IMR-90 (cell line): ENCODE measurements at regions not wholly inside any gene's neighbourhood (a gene's known extent, or its start where the extent isn't known, plus 50 kb on each side); places are given as distances from the start of the nearest gene placed in this dataset.

Experiments used
- ATAC-seq: fragments of 200-7000 bp; cut with Tn5 transposase; 2 replicates; pipeline ENCODE4 v1.9.1; 2020; ENCODE audit warnings: low read depth, mild to moderate bottlenecking, moderate library complexity
- BruUV-seq: library from RNA; stranded (reverse); fragments of 400-500 nt; replicated peaks from 2 replicates; lab custom pipeline; 2021; lab: Mats Ljungman, UMichigan
- CTCF ChIA-PET: fragments of 300-600 bp; formaldehyde crosslinking; extraction: SDS; loops from one replicate; lab custom pipeline; 2021; ENCODE audit warnings: antibody characterized with exemption; lab: Yijun Ruan, JAX
- POLR2A ChIA-PET: fragments of 300-600 bp; sonication (Branson Sonifier 250); formaldehyde crosslinking; loops from one replicate; lab custom pipeline; 2022; ENCODE audit warnings: antibody characterized with exemption; ENCODE audit not compliant: unreplicated experiment; lab: Charles Lee
- DNase-seq: peaks from one replicate; pipeline ENCODE4 v3.0.0; 2013
- H2AFZ ChIP-seq: replicated peaks from 2 replicates; pipeline ENCODE3; 2013; ENCODE audit warnings: low read length, mild to moderate bottlenecking; ENCODE audit not compliant: poor library complexity
- H2AK5ac ChIP-seq: 2 replicates; pipeline ENCODE4 v1.6.1; 2013; ENCODE audit warnings: low read depth, low read length, inconsistent platforms
- H2AK9ac ChIP-seq: replicated peaks from 2 replicates; pipeline ENCODE3; 2013; ENCODE audit warnings: mild to moderate bottlenecking, low read depth, low read length, moderate library complexity; ENCODE audit not compliant: poor library complexity
- H2BK120ac ChIP-seq: 2 replicates; pipeline ENCODE4 v1.6.1; 2013; ENCODE audit warnings: low read depth, low read length, inconsistent platforms
- H2BK15ac ChIP-seq: 3 replicates; pipeline ENCODE4 v1.6.1; 2013; ENCODE audit warnings: low read depth, low read length, inconsistent platforms
- H2BK20ac ChIP-seq: 2 replicates; pipeline ENCODE4 v1.6.1; 2013; ENCODE audit warnings: low read depth, mild to moderate bottlenecking, inconsistent platforms, low read length, moderate library complexity
- H2BK5ac ChIP-seq: 2 replicates; pipeline ENCODE4 v1.6.1; 2013; ENCODE audit warnings: mild to moderate bottlenecking, low read depth, low read length, inconsistent platforms; ENCODE audit not compliant: poor library complexity, severe bottlenecking
- H3K14ac ChIP-seq: replicated peaks from 2 replicates; pipeline ENCODE4 v1.6.1; 2013; ENCODE audit warnings: low read depth, low read length, inconsistent platforms
- H3K18ac ChIP-seq: 2 replicates; pipeline ENCODE4 v1.6.1; 2013; ENCODE audit warnings: low read depth, low read length, control low read depth
- H3K23ac ChIP-seq: 2 replicates; pipeline ENCODE4 v1.6.1; 2013; ENCODE audit warnings: low read depth, low read length, inconsistent platforms
- H3K27ac ChIP-seq: 2 replicates; pipeline ENCODE4 v1.5.1; 2013; ENCODE audit warnings: mild to moderate bottlenecking, control low read depth, low read length; ENCODE audit not compliant: insufficient read depth
- H3K27me3 ChIP-seq: 2 replicates; pipeline ENCODE4 v1.6.1; 2013; ENCODE audit warnings: low read length; ENCODE audit not compliant: control insufficient read depth, insufficient read depth
- H3K36me3 ChIP-seq: 2 replicates; pipeline ENCODE4 v1.6.1; 2013; ENCODE audit warnings: low read length, mixed read lengths; ENCODE audit not compliant: control insufficient read depth, insufficient read depth
- H3K4ac ChIP-seq: 2 replicates; pipeline ENCODE4 v1.6.1; 2013; ENCODE audit warnings: low read depth, low read length, inconsistent platforms
- H3K4me1 ChIP-seq: 2 replicates; pipeline ENCODE4 v1.6.1; 2013; ENCODE audit warnings: low read length, mixed read lengths; ENCODE audit not compliant: control insufficient read depth, insufficient read depth
- H3K4me2 ChIP-seq: 2 replicates; pipeline ENCODE4 v1.6.1; 2013; ENCODE audit warnings: low read depth, mild to moderate bottlenecking, control low read depth, low read length, moderate library complexity
- H3K4me3 ChIP-seq: 2 replicates; pipeline ENCODE4 v1.5.1; 2013; ENCODE audit warnings: low read depth, mild to moderate bottlenecking, control low read depth, low read length, moderate library complexity; ENCODE audit not compliant: insufficient read depth
- H3K56ac ChIP-seq: 2 replicates; pipeline ENCODE4 v1.6.1; 2013; ENCODE audit warnings: low read length, inconsistent platforms; ENCODE audit not compliant: insufficient read depth; ENCODE audit errors: extremely low read depth
- H3K79me1 ChIP-seq, 2 experiments: 2 replicates each; pipeline ENCODE4 v1.6.1; 2013; ENCODE audit warnings: low read length in 2 of 2, inconsistent platforms in 1 of 2, low read depth in 1 of 2
- H3K9ac ChIP-seq: 2 replicates; pipeline ENCODE4 v1.6.1; 2013; ENCODE audit warnings: low read depth, low read length, control low read depth
- H3K9me1 ChIP-seq: 2 replicates; pipeline ENCODE4 v1.6.1; 2013; ENCODE audit warnings: low read length, inconsistent platforms; ENCODE audit not compliant: insufficient read depth
- H3K9me3 ChIP-seq: 2 replicates; pipeline ENCODE4 v1.6.1; 2013; ENCODE audit warnings: low read length; ENCODE audit not compliant: control insufficient read depth, insufficient read depth
- H4K20me1 ChIP-seq: 2 replicates; pipeline ENCODE4 v1.6.1; 2013; ENCODE audit warnings: low read length, inconsistent platforms; ENCODE audit not compliant: insufficient read depth
- H4K5ac ChIP-seq: 2 replicates; pipeline ENCODE4 v1.6.1; 2013; ENCODE audit warnings: mild to moderate bottlenecking, low read depth, low read length, control low read depth
- H4K8ac ChIP-seq, 2 experiments: 2 replicates each; pipeline ENCODE4 v1.6.1; 2013; ENCODE audit warnings: low read depth in 2 of 2, low read length in 2 of 2, control low read depth in 1 of 2, inconsistent platforms in 1 of 2
- H4K91ac ChIP-seq: 2 replicates; pipeline ENCODE4 v1.6.1; 2013; ENCODE audit warnings: low read depth, low read length, inconsistent platforms; ENCODE audit not compliant: insufficient read depth
- BHLHE40 ChIP-seq: fragments of 150-350 bp; IDR thresholded peaks from 2 replicates; pipeline ENCODE4 v1.6.1; 2016; ENCODE audit warnings: mild to moderate bottlenecking, low read depth, low read length
- CEBPB ChIP-seq: IDR thresholded peaks from 2 replicates; pipeline ENCODE4 v1.6.1; 2012; ENCODE audit warnings: low read depth, low read length, improper control_type of control experiment
- CHD1 ChIP-seq: IDR thresholded peaks from 2 replicates; pipeline ENCODE4 v1.6.1; 2012; ENCODE audit warnings: low read depth, low read length, improper control_type of control experiment
- FOS ChIP-seq: fragments of 150-350 bp; IDR thresholded peaks from 2 replicates; pipeline ENCODE4 v1.6.1; 2016; ENCODE audit warnings: low read depth, low read length
- MAFK ChIP-seq: IDR thresholded peaks from 2 replicates; pipeline ENCODE4 v1.6.1; 2012; ENCODE audit warnings: low read depth, low read length, improper control_type of control experiment
- MAZ ChIP-seq: IDR thresholded peaks from 2 replicates; pipeline ENCODE4 v1.6.1; 2012; ENCODE audit warnings: low read depth, mild to moderate bottlenecking, low read length, improper control_type of control experiment, moderate library complexity, borderline replicate concordance
- MXI1 ChIP-seq: IDR thresholded peaks from 2 replicates; pipeline ENCODE4 v1.6.1; 2012; ENCODE audit warnings: low read depth, mild to moderate bottlenecking, low read length, moderate library complexity, borderline replicate concordance
- POLR2A ChIP-seq: IDR thresholded peaks from 2 replicates; pipeline ENCODE4 v1.6.1; 2012; ENCODE audit warnings: mild to moderate bottlenecking, low read depth, low read length
- RAD21 ChIP-seq: IDR thresholded peaks from 2 replicates; pipeline ENCODE4 v1.6.1; 2012; ENCODE audit warnings: low read length, improper control_type of control experiment
- RCOR1 ChIP-seq: IDR thresholded peaks from 2 replicates; pipeline ENCODE4 v1.6.1; 2012; ENCODE audit warnings: mild to moderate bottlenecking, low read length, improper control_type of control experiment; ENCODE audit not compliant: insufficient replicate concordance
- RFX5 ChIP-seq: IDR thresholded peaks from 2 replicates; pipeline ENCODE4 v1.8.0; 2012; ENCODE audit warnings: low read depth, mild to moderate bottlenecking, low read length, moderate library complexity
- SMC3 ChIP-seq: fragments of 150-350 bp; IDR thresholded peaks from 2 replicates; pipeline ENCODE4 v1.6.1; 2016; ENCODE audit warnings: low read depth, mild to moderate bottlenecking, antibody characterized with exemption, low read length, moderate library complexity
- WGBS, 2 experiments: methylation state at CpG; one replicate each; pipeline versions ENCODE4 v1.1.5 to v1.1.7; 2013; ENCODE audit warnings: missing lambda C conversion rate in 2 of 2; ENCODE audit not compliant: insufficient read length in 1 of 2; ENCODE audit errors: extremely low coverage in 2 of 2; 5-methylcytosine and 5-hydroxymethylcytosine counted together
- dilution Hi-C: fragments of 300-500 bp; cut with HindIII; formaldehyde crosslinking; loops from one replicate; pipeline ENCODE4 v1.14.3; 2018; ENCODE audit warnings: low sequenced_read_pairs; ENCODE audit not compliant: unreplicated experiment
- in situ Hi-C: fragments of 300-500 bp; cut with MboI; formaldehyde crosslinking; loops from 3 replicates; pipeline ENCODE4 v1.14.3; 2019; ENCODE audit warnings: low sequenced_read_pairs, inconsistent platforms, mixed read lengths
- intact Hi-C: fragments of 100-400 bp; cut with micrococcal nuclease; formaldehyde crosslinking; loops from 2 replicates; pipeline ENCODE4 v1.10.0; 2022
- TF ChIP-seq, protein P1 (sequence below): fragments of 150-350 bp; IDR thresholded peaks from 2 replicates; pipeline ENCODE4 v1.6.1; 2016; ENCODE audit warnings: low read depth, mild to moderate bottlenecking, low read length, moderate library complexity, borderline replicate concordance
- TF ChIP-seq, protein P2 (sequence below): fragments of 150-350 bp; IDR thresholded peaks from 2 replicates; pipeline ENCODE4 v1.6.1; 2017; ENCODE audit warnings: mild to moderate bottlenecking, antibody characterized with exemption, low read length, low read depth
- TF ChIP-seq, protein P3 (sequence below): conservative IDR thresholded peaks from 2 replicates; pipeline ENCODE4 v1.5.1; 2012; ENCODE audit warnings: mild to moderate bottlenecking, low read depth, low read length, improper control_type of control experiment

DNA sequence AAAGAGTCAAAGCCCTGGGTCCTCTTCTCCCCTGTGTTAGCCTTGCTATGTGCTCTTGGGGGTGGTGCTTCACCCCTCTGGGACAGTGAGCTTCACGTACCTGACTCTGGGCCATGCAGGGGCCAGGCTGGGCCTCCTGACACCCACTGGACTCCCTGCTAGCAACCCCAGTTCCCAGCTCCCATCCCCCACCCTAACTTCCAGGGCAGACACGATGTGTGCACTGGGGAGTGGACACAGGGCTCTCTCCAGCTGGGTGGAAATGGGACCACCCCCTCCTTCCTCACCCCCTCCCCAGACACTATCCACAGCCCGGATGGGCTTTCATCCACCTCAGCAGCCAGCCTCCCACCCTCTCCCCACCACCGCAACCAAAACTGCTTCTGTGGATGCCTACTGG lies 113.0 kb upstream of the ZNF479 start:
- Histone ChIP-seq H4K5ac (no peak overlapping the region), H4K8ac (no peak overlapping the region), H3K4me2 (no peak overlapping the region), H3K27me3 (no peaks in the 10 kb centered on the region), H3K18ac (no peak overlapping the region), H4K20me1 (no peaks in the 10 kb centered on the region), H3K27ac (no peak overlapping the region), H3K9ac (no peak overlapping the region), H2BK15ac (no peak overlapping the region), H2BK5ac (no peak overlapping the region), H2BK20ac (no peak overlapping the region), H3K23ac (no peak overlapping the region), H2AK9ac (no peak overlapping the region), H3K36me3 (no peaks in the 10 kb centered on the region), H3K4ac (no peak overlapping the region), H2AK5ac (no peak overlapping the region), H3K9me1 (no peaks in the 10 kb centered on the region), H2AFZ (no peak overlapping the region), H3K79me1 (no peaks in the 10 kb centered on the region), H2BK120ac (no peak overlapping the region), H3K14ac (no peak overlapping the region), H3K56ac (no peak overlapping the region), H3K9me3 (peaks cover 16% of the 10 kb centered on the region), H4K91ac (no peak overlapping the region), H3K4me3 (no peak overlapping the region), H3K4me1 (no peaks in the 10 kb centered on the region)
- ATAC-seq (no peak), DNase-seq (no peak)
- in situ Hi-C loops (no loop called here), intact Hi-C loops (no loop called here), dilution Hi-C loops (no loop called here)
- ChIA-PET CTCF (no interaction called here), POLR2A (no interaction called here)
- 60% methylated on average over 1 of the region's 4 CpGs; no CpG with 5 or more reads in 1 of the 2 experiments for WGBS, 2 experiments
- no TSS peak for BruUV-seq
- TF ChIP-seq CHD1 (no peak), CEBPB (no peak), BHLHE40 (no peak), RCOR1 (no peak), MXI1 (no peak), MAFK (no peak), SMC3 (no peak), FOS (no peak), RFX5 (no peak), RAD21 (no peak), POLR2A (no peak), MAZ (no peak)
- TF ChIP-seq, protein P1, sequence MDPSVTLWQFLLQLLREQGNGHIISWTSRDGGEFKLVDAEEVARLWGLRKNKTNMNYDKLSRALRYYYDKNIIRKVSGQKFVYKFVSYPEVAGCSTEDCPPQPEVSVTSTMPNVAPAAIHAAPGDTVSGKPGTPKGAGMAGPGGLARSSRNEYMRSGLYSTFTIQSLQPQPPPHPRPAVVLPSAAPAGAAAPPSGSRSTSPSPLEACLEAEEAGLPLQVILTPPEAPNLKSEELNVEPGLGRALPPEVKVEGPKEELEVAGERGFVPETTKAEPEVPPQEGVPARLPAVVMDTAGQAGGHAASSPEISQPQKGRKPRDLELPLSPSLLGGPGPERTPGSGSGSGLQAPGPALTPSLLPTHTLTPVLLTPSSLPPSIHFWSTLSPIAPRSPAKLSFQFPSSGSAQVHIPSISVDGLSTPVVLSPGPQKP: no peak
- TF ChIP-seq, protein P2, sequence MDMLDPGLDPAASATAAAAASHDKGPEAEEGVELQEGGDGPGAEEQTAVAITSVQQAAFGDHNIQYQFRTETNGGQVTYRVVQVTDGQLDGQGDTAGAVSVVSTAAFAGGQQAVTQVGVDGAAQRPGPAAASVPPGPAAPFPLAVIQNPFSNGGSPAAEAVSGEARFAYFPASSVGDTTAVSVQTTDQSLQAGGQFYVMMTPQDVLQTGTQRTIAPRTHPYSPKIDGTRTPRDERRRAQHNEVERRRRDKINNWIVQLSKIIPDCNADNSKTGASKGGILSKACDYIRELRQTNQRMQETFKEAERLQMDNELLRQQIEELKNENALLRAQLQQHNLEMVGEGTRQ: no peak
- TF ChIP-seq, protein P3, sequence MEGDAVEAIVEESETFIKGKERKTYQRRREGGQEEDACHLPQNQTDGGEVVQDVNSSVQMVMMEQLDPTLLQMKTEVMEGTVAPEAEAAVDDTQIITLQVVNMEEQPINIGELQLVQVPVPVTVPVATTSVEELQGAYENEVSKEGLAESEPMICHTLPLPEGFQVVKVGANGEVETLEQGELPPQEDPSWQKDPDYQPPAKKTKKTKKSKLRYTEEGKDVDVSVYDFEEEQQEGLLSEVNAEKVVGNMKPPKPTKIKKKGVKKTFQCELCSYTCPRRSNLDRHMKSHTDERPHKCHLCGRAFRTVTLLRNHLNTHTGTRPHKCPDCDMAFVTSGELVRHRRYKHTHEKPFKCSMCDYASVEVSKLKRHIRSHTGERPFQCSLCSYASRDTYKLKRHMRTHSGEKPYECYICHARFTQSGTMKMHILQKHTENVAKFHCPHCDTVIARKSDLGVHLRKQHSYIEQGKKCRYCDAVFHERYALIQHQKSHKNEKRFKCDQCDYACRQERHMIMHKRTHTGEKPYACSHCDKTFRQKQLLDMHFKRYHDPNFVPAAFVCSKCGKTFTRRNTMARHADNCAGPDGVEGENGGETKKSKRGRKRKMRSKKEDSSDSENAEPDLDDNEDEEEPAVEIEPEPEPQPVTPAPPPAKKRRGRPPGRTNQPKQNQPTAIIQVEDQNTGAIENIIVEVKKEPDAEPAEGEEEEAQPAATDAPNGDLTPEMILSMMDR: no peak
